Large intestine (tissue), 3 donors: ENCODE measurements at regions not wholly inside any gene's neighbourhood (a gene's known extent, or its start where the extent isn't known, plus 50 kb on each side); places are given as distances from the start of the nearest gene placed in this dataset.
"Not testable (repeated sequence)": the region's sequence is repeated elsewhere in the genome, so short reads cannot be mapped to it uniquely, and the experiment has no call there.

Source experiments
- DNase-seq, 2 donors: peaks; one replicate each; pipeline versions ENCODE4 v3.0.0 to v3.0.0-alpha.2; 2013
- H3K27ac ChIP-seq: one replicate; pipeline ENCODE4 v1.5.1; 2013; ENCODE audit warnings: low read length
- H3K27me3 ChIP-seq: 2 replicates; pipeline ENCODE4 v1.6.1; 2013; ENCODE audit warnings: low read length; ENCODE audit not compliant: control insufficient read depth, insufficient read depth
- H3K36me3 ChIP-seq: 2 replicates; pipeline ENCODE4 v1.6.1; 2013; ENCODE audit warnings: low read length; ENCODE audit not compliant: control insufficient read depth, insufficient read depth
- H3K4me1 ChIP-seq: one replicate; pipeline ENCODE4 v1.6.1; 2013; ENCODE audit warnings: low read length; ENCODE audit not compliant: control insufficient read depth, insufficient read depth
- H3K4me3 ChIP-seq: one replicate; pipeline ENCODE4 v1.5.1; 2013; ENCODE audit warnings: low read length
- H3K9me3 ChIP-seq: one replicate; pipeline ENCODE4 v1.6.1; 2013; ENCODE audit warnings: mild to moderate bottlenecking, low read depth, low read length, moderate library complexity; ENCODE audit not compliant: control insufficient read depth
- WGBS: methylation state at CpG from one replicate; pipeline ENCODE4 v1.1.5; 2013; ENCODE audit warnings: low lambda C conversion rate; ENCODE audit not compliant: insufficient coverage; 5-methylcytosine and 5-hydroxymethylcytosine counted together

DNA sequence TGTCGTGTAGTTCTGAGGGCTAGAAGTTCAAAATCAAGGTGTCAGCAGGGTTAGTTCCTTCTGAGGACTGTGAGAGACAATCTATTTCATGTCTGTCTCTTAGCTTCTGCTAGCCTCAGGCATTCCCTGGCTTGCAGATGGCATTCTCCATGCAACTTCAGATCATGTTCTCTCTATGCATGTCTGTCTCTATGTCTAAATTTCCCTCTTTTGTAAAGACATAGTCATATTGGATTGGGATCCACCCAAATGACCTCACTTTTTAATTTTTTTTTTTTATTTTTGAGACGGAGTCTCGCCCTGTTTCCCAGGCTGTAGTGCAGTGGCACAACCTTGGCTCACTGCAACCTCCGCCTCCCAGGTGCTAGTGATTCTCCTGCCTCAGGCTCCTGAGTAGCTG, 104.6 kb downstream of the RAP2B start:
- no peak overlapping the region for H3K4me3 ChIP-seq
- no CpG with 5 or more reads among the region's 4 CpGs for WGBS

DNA sequence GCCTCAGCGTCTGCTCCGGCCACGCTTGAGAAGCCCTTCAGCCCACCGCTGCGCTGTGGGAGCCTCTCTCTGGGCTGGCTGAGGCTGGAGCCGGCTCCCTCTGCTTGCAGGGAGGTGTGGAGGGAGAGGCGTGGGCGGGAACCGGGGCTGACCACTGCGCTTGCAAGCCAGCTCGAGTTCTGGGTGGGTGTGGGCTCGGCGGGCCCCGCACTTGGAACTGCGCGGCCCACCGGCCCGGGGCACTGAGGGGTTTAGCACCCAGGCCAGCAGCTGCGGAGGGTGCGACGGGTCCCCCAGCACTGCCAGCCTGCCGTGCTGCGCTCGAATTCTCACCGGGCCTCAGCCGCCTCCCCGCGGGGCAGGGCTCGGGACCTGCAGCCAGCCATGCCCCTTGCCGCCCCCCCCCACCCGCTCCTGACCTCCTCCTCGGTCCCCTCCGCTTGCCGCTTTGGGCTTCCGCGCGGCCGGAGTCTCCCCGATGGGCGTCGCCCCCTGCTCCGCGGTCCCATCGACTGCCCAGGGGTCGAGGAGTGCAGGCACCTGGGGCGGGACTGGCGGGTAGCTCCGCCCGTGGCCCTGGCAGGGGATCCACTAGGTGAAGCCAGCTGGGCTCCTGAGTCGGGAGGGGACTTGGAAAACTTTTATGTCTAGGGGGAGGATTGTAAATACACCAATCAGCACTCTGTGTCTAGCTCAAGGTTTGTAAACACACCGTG, 106.7 kb downstream of the RAP2B start:
- H3K27ac ChIP-seq = no peak overlapping the region
- H3K4me3 ChIP-seq = no peak overlapping the region
- H3K4me1 ChIP-seq = no peaks in the 10 kb centered on the region
- no CpG with 5 or more reads among the region's 51 CpGs for WGBS
- H3K9me3 ChIP-seq = peaks cover 9% of the 10 kb centered on the region
- H3K36me3 ChIP-seq = no peaks in the 10 kb centered on the region
- H3K27me3 ChIP-seq = no peaks in the 10 kb centered on the region
- DNase-seq = no peak

More for the DNA sequence above, 104.6 kb downstream of the RAP2B start:
- DNase-seq = no peak
- Histone ChIP-seq H3K36me3 (no peaks in the 10 kb centered on the region), H3K27ac (no peak overlapping the region), H3K27me3 (no peaks in the 10 kb centered on the region), H3K9me3 (peaks cover 9% of the 10 kb centered on the region), H3K4me1 (no peaks in the 10 kb centered on the region)

DNA sequence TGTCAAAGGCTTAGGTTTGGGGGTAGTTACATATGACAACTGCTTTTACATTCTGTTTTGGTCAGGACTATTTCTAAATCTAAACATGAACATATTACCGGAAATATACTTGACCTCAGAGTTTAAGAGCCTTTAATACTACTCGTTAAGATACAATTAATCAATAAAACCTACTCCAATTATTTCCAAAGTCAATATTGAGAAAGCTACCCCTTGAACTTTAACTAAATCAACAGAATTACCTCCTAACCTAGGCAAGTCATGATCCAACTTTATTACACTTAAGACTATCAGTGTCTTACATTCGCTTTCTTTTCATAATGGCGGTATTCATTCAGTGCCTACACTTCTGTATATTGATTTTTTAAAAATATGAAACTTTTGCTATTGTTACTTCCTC, 107.7 kb downstream of the RAP2B start:
- Histone ChIP-seq H3K4me3 (no peak overlapping the region), H3K4me1 (no peaks in the 10 kb centered on the region), H3K9me3 (peaks cover 9% of the 10 kb centered on the region), H3K36me3 (no peaks in the 10 kb centered on the region), H3K27ac (no peak overlapping the region), H3K27me3 (no peaks in the 10 kb centered on the region)
- WGBS = 30% methylated on average over 3 of the region's 4 CpGs
- DNase-seq = no peak

DNA sequence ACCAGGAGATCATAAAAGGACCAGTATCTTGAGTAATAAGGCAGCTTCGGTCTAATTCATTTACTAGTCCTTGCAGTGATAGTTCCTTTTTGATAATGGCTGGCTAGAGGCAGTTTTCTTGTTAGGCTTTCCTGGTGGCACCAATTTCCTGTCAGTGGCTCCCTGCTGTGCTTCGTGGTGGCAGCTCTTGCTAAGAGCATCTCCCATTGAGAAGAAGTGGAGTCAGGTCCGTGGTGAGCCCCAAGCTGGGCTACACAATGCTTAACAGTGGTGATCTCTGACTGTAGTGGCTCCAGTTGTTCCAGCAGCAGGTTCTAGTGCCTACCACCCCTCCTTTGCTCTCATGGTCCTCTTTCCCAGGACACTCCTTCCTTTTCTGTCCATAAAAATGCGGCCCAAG, 111.2 kb downstream of the RAP2B start:
- H3K36me3 ChIP-seq = no peaks in the 10 kb centered on the region

DNA sequence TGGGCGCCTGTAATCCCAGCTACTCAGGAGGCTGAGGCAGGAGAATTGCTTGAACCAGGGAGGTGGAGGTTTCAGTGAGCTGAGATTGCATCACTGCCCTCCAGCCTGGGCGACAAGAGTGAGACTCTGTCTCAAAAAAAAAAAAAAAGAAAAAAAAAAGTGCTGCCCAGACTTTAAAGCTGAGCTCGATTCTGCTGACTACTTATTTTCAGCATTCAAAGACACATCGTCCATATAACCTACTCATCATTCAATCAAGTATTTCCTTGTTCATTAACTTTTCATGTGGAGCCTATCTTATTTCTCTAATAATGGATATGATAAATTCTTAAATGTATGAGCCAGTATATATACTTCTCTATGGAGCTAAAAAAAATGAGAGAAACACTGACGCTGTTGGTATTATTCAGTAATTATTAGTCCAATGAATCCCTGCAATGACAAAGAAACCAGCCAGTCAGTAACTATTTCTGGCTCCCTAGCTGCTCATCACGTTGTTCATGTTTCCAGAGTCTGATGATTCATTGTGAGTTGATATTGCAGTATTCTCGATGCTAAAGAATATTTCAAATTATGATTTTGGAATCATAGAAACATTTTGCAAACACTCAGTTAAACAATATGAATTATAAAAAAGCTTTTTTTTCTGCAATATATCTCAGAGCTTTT, 111.9 kb downstream of the RAP2B start:
- peaks cover 2% of the 10 kb centered on the region for H3K9me3 ChIP-seq
- no peaks in the 10 kb centered on the region for H3K4me1 ChIP-seq
- H3K27ac ChIP-seq = no peak overlapping the region
- H3K27me3 ChIP-seq = no peaks in the 10 kb centered on the region
- no peak overlapping the region for H3K4me3 ChIP-seq
- DNase-seq = no peak
- H3K36me3 ChIP-seq = no peaks in the 10 kb centered on the region
- WGBS = 81% methylated on average over 4 of the region's 7 CpGs

More for the DNA sequence above, 111.2 kb downstream of the RAP2B start:
- H3K27me3 ChIP-seq = no peaks in the 10 kb centered on the region
- no peak overlapping the region for H3K27ac ChIP-seq
- no CpG with 5 or more reads among the region's 4 CpGs for WGBS
- H3K9me3 ChIP-seq = peaks cover 8% of the 10 kb centered on the region
- no peak for DNase-seq
- no peaks in the 10 kb centered on the region for H3K4me1 ChIP-seq
- no peak overlapping the region for H3K4me3 ChIP-seq

DNA sequence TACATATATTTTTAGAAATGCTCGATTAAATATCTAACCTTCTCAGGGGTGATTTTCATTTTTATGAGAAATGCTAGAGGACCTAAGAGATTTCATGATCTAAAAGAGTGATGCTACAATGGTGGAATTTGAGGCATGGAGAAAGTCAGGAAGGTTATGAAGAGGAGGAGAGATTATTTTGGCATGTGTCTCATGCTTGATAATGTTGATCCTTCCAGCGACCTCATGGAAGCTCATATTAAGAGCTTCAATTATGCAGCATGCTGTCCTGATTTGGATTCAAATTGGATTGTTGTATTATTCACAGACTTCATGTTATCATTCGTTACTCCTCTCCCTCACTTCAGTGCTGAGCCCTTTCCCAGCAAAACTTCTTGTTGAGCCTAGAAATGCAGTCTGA, 112.5 kb downstream of the RAP2B start:
- Histone ChIP-seq H3K36me3 (no peaks in the 10 kb centered on the region), H3K27me3 (no peaks in the 10 kb centered on the region), H3K4me3 (no peak overlapping the region), H3K9me3 (no peaks in the 10 kb centered on the region), H3K27ac (no peak overlapping the region), H3K4me1 (no peaks in the 10 kb centered on the region)
- no CpG with 5 or more reads among the region's 3 CpGs for WGBS
- DNase-seq = no peak

DNA sequence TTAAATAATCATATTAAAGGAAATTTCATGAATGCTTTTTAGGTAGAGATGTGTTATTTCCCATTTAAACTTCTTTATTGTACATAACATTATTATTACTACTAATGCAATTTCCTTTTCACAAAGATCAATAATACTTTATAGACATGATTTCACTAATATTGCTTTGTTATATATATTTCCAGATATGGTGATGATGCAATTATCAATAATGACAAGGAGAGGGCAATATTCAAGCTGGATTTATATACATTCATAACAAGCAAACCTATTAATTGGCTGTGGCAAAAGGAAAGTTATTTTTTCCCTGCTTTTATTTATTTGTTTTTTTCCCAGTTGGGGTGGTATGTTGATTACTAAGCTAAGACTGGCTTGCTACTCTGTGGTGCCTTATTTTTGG, 113.5 kb downstream of the RAP2B start:
- H3K9me3 ChIP-seq = no peaks in the 10 kb centered on the region
- no peak for DNase-seq
- H3K4me1 ChIP-seq = no peaks in the 10 kb centered on the region
- H3K36me3 ChIP-seq = no peaks in the 10 kb centered on the region
- H3K4me3 ChIP-seq = no peak overlapping the region
- H3K27me3 ChIP-seq = no peaks in the 10 kb centered on the region
- H3K27ac ChIP-seq = no peak overlapping the region

DNA sequence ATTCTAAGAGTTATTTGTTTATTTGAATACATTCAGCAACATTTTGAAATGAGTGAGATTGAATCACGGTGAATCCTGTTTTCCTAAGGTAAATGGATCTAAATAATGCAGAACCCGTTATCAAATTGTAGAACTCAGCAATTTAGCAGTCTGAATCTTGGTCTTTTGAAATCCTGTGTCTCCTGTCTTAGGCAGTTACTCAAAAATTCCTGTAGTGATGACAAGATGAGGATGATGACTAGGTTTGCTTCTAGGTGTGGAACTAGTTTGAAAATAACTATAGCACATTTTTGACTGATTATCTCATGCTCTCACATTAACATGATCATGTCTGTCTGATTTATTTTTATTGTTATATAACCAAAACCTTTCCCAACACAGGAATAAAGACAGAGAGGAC, 115.0 kb downstream of the RAP2B start:
- peaks cover 4% of the 10 kb centered on the region for H3K9me3 ChIP-seq
- no peaks in the 10 kb centered on the region for H3K27me3 ChIP-seq
- WGBS = 88% methylated on average over 2 of the region's 2 CpGs
- H3K4me1 ChIP-seq = no peaks in the 10 kb centered on the region
- H3K36me3 ChIP-seq = no peaks in the 10 kb centered on the region
- no peak overlapping the region for H3K27ac ChIP-seq
- no peak overlapping the region for H3K4me3 ChIP-seq
- DNase-seq = no peak

DNA sequence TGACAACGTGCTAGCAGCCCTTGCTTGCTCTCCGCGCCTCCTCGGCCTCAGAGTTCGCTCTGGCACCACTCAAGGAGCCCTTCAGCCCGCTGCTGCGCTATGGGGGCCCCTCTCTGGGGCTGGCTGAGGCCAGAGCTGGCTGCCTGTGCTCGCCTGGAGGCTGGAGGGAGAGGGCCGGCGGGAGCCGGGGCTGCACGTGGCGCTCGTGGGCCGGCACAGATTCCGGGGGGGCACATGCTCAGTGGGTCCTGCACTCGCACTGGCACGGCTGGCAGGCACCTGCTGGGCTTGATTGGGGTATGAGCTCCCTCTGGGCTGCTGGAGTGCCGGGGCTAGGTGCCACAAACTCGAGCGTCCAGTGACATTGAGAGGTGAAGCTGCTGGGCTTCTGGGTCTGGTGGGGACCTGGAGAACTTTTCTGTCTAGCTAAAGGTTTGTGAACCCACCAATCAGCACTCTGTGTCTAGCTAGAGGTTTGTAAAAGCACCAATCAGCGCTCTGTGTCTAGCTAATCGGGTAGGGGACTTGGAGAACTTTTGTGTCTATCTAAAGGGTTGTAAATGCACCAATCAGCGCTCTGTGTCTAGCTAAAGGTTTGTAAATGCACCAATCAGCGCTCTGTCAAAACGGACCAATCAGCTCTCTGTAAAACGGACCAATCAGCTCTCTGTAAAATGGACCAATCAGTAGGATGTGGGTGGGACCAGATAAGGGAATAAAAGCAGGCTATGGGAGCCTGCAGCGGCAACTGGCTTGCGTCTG, 119.4 kb downstream of the RAP2B start:
- not testable (repeated sequence) for H3K27me3 ChIP-seq, H3K4me1 ChIP-seq, H3K27ac ChIP-seq, DNase-seq, H3K9me3 ChIP-seq, H3K36me3 ChIP-seq, H3K4me3 ChIP-seq
- no CpG with 5 or more reads among the region's 29 CpGs for WGBS

DNA sequence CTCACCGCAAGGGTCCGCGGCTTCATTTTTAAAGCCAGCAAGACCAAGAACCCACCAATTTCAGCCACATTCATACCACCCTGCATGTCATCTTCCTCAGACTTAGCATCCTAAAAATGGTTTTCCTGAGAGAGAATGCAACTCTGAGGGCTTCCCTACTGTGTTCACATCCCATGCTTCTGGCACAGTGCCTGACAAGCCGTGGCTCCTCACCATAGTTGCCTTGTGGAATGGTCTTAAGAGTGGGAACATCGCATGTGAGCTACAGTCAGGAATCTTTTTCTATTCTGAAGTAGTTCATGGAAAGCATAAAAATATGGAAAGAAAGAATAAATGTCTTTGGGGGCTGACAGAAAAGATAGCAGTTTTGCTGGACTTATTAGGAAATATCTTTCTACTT, 120.3 kb downstream of the RAP2B start:
- H3K4me1 ChIP-seq = no peaks in the 10 kb centered on the region
- peaks cover 4% of the 10 kb centered on the region for H3K9me3 ChIP-seq
- H3K27ac ChIP-seq = no peak overlapping the region
- WGBS = 100% methylated on average over 1 of the region's 5 CpGs
- no peaks in the 10 kb centered on the region for H3K27me3 ChIP-seq
- no peak for DNase-seq
- no peak overlapping the region for H3K4me3 ChIP-seq
- H3K36me3 ChIP-seq = no peaks in the 10 kb centered on the region
